Progenitor cell of endocrine pancreas (in vitro differentiated cells): ENCODE measurements at regions not wholly inside any gene's neighbourhood (a gene's known extent, or its start where the extent isn't known, plus 50 kb on each side); places are given as distances from the start of the nearest gene placed in this dataset.

Source experiments
- DNase-seq: peaks from one replicate; pipeline ENCODE4 v3.0.0; 2021; ENCODE audit warnings: low spot score; ENCODE audit not compliant: unreplicated experiment
- H3K27ac Mint-ChIP-seq: 2 replicates; pipeline ENCODE4 v1.8.0; 2021; ENCODE audit warnings: mild to moderate bottlenecking, moderate library complexity, mixed read lengths
- H3K27me3 Mint-ChIP-seq: 2 replicates; pipeline ENCODE4 v1.8.0; 2021; ENCODE audit warnings: mixed read lengths
- H3K36me3 Mint-ChIP-seq: 2 replicates; pipeline ENCODE4 v1.8.0; 2022; ENCODE audit warnings: mixed read lengths; ENCODE audit not compliant: insufficient read depth
- H3K4me1 Mint-ChIP-seq: 2 replicates; pipeline ENCODE4 v1.8.0; 2021; ENCODE audit warnings: low read depth, mixed read lengths
- H3K4me3 Mint-ChIP-seq: 2 replicates; pipeline ENCODE4 v1.8.0; 2021; ENCODE audit warnings: low read depth, mild to moderate bottlenecking, moderate library complexity, mixed read lengths
- H3K9me3 Mint-ChIP-seq: 2 replicates; pipeline ENCODE4 v1.8.0; 2021; ENCODE audit warnings: low read depth, mixed read lengths
- CTCF ChIP-seq: fragments of 200-600 bp; sonication (generic); IDR thresholded peaks from one replicate; pipeline ENCODE4 v1.5.0; 2021; ENCODE audit warnings: antibody characterized with exemption, mild to moderate bottlenecking; ENCODE audit not compliant: unreplicated experiment

- H3K27me3 Mint-ChIP-seq: no peaks in the 10 kb centered on the region
- no peaks in the 10 kb centered on the region for H3K36me3 Mint-ChIP-seq
- H3K4me1 Mint-ChIP-seq: no peaks in the 10 kb centered on the region
- no peak for TF ChIP-seq CTCF
- peaks cover 5% of the 10 kb centered on the region for H3K9me3 Mint-ChIP-seq
- H3K4me3 Mint-ChIP-seq: no peak overlapping the region
- DNase-seq: no peak
- H3K27ac Mint-ChIP-seq: no peak overlapping the region
These were observed 174.2 kb upstream of the CCDC196 start for GRCh38 chr14:66311990-66312389.

- Mint-ChIP-seq H3K4me1 (no peaks in the 10 kb centered on the region), H3K36me3 (no peaks in the 10 kb centered on the region), H3K9me3 (peaks cover 9% of the 10 kb centered on the region), H3K27ac (no peak overlapping the region), H3K4me3 (no peak overlapping the region), H3K27me3 (no peaks in the 10 kb centered on the region)
- TF ChIP-seq CTCF: no peak
- no peak for DNase-seq
These were observed 173.7 kb upstream of the CCDC196 start for GRCh38 chr14:66312451-66312850.

DNA sequence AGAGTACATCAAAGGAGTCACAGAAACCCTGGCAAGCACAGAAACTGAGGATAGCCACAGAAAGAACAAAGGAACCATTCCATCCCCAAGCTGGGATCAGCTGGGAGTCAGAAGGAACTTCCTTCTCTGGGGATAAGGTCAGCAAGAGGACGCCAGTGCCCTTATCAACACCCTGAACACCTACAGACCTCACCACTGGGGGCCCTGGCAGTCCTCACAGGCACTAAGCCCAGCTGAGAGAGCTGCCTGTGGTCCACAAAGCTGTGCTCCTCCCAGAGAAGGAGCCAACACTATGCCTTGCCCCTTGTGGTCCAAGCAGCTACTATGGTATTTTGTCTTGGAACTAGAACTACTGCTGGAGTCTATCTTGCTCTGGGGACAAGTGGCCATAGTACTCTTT lies 171.1 kb upstream of the CCDC196 start:
- no peak for DNase-seq
- Mint-ChIP-seq H3K4me1 (no peaks in the 10 kb centered on the region), H3K4me3 (no peak overlapping the region), H3K27me3 (no peaks in the 10 kb centered on the region), H3K36me3 (no peaks in the 10 kb centered on the region), H3K27ac (no peak overlapping the region), H3K9me3 (peaks cover 12% of the 10 kb centered on the region)
- no peak for TF ChIP-seq CTCF

- H3K4me1 Mint-ChIP-seq: no peaks in the 10 kb centered on the region
- no peak for DNase-seq
- no peak overlapping the region for H3K4me3 Mint-ChIP-seq
- peak; percentile 33 for TF ChIP-seq CTCF
- no peaks in the 10 kb centered on the region for H3K36me3 Mint-ChIP-seq
- H3K27me3 Mint-ChIP-seq: no peaks in the 10 kb centered on the region
- peaks cover 12% of the 10 kb centered on the region for H3K9me3 Mint-ChIP-seq
- H3K27ac Mint-ChIP-seq: no peak overlapping the region
These were observed 170.6 kb upstream of the CCDC196 start for GRCh38 chr14:66315548-66315947.

DNA sequence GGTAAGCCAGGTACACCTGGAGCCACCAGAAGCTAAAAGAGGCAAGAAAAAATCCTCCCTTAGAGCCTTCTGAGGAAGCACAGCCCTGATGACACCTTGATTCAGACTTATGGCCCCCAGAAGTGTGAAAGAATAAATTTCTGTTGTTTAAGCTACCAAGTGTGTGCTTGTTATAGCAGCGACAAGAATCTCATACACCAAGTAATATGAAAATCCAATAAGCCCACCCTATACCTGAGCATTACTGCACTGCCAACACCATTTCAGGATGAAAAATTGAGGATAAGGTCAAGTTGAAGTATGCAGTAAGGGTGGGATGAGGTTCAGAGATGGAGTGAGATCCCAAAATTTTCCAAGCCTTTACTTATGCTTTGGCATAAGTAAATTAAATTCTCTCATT lies 163.6 kb upstream of the CCDC196 start:
- Mint-ChIP-seq H3K27me3 (no peaks in the 10 kb centered on the region), H3K9me3 (peaks cover 11% of the 10 kb centered on the region), H3K4me1 (no peaks in the 10 kb centered on the region), H3K36me3 (no peaks in the 10 kb centered on the region), H3K27ac (no peak overlapping the region), H3K4me3 (no peak overlapping the region)
- TF ChIP-seq CTCF: no peak
- DNase-seq: no peak

DNA sequence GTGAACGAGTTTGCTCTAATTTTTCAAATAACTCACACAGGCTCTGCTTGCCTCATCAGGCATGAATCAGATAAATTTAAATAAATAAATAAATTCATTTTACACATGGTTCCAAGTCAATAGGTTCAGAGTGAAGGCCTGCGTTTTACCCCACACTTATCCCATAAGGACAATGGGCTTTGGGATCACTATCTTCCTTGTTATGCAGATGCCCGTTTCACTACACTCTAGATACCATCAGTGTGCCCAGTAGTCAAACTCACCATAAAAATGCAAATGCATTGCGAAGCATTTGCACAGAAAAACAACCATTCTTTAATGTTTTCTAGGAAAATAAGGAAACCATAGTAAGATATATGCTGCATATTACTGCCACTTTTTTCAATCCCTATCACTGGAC lies 155.9 kb upstream of the CCDC196 start:
- H3K4me1 Mint-ChIP-seq: no peaks in the 10 kb centered on the region
- no peak for DNase-seq
- no peak for TF ChIP-seq CTCF
- peaks cover 5% of the 10 kb centered on the region for H3K9me3 Mint-ChIP-seq
- H3K27ac Mint-ChIP-seq: no peak overlapping the region
- no peaks in the 10 kb centered on the region for H3K36me3 Mint-ChIP-seq
- no peak overlapping the region for H3K4me3 Mint-ChIP-seq
- no peaks in the 10 kb centered on the region for H3K27me3 Mint-ChIP-seq
